NCI-H1436 (cell line): ENCODE measurements at regions not wholly inside any gene's neighbourhood (a gene's known extent, or its start where the extent isn't known, plus 50 kb on each side); places are given as distances from the start of the nearest gene placed in this dataset.
"Not testable (repeated sequence)": the region's sequence is repeated elsewhere in the genome, so short reads cannot be mapped to it uniquely, and the experiment has no call there.

Experiments
- DNase-seq: peaks from one replicate; lab custom pipeline; 2025; lab: John Stamatoyannopoulos, UW

- DNase-seq: no peak
Measured at GRCh38 chr3:3902161-3902560, 102.9 kb downstream of the LRRN1 start.

GRCh38 chr3:3906171-3906570 lies 106.9 kb downstream of the LRRN1 start:
- no peak for DNase-seq

GRCh38 chr3:3907023-3907422 lies 107.8 kb downstream of the LRRN1 start:
- DNase-seq: no peak

- no peak for DNase-seq
Measured at GRCh38 chr3:3918763-3919162, 119.5 kb downstream of the LRRN1 start.

- no peak for DNase-seq
Measured at GRCh38 chr3:3919316-3919715, 120.1 kb downstream of the LRRN1 start.

GRCh38 chr3:3923619-3924018 lies 124.4 kb downstream of the LRRN1 start:
- no peak for DNase-seq

- DNase-seq: no peak
Measured at GRCh38 chr3:3927198-3927597, 128.0 kb downstream of the LRRN1 start.

GRCh38 chr3:3927965-3928364 lies 128.7 kb downstream of the LRRN1 start:
- DNase-seq: no peak

GRCh38 chr3:3941380-3941779 lies 142.1 kb downstream of the LRRN1 start:
- not testable (repeated sequence) for DNase-seq

GRCh38 chr3:3951071-3951470 lies 151.8 kb downstream of the LRRN1 start:
- no peak for DNase-seq

GRCh38 chr3:3951501-3951900 lies 152.3 kb downstream of the LRRN1 start:
- no peak for DNase-seq

GRCh38 chr3:3962867-3963266 lies 163.6 kb downstream of the LRRN1 start:
- not testable (repeated sequence) for DNase-seq

- DNase-seq: no peak
Measured at GRCh38 chr3:3984053-3984452, 184.8 kb downstream of the LRRN1 start.

- DNase-seq: no peak
Measured at GRCh38 chr3:3991598-3991997, 192.4 kb downstream of the LRRN1 start.

GRCh38 chr3:3992312-3992874 lies 193.2 kb downstream of the LRRN1 start:
- no peak for DNase-seq

GRCh38 chr3:3998140-3998922 lies 199.1 kb downstream of the LRRN1 start:
- peak; percentile 30 for DNase-seq

- not testable (repeated sequence) for DNase-seq
Measured at GRCh38 chr3:3999340-3999739, 200.1 kb downstream of the LRRN1 start.

- no peak for DNase-seq
Measured at GRCh38 chr3:4001976-4002375, 202.7 kb downstream of the LRRN1 start.

- no peak for DNase-seq
Measured at GRCh38 chr3:4006288-4006687, 207.1 kb downstream of the LRRN1 start.

- no peak for DNase-seq
Measured at GRCh38 chr3:4008205-4008604, 209.0 kb downstream of the LRRN1 start.

- DNase-seq: no peak
Measured at GRCh38 chr3:4011166-4011565, 211.9 kb downstream of the LRRN1 start.

- DNase-seq: no peak
Measured at GRCh38 chr3:4015426-4015825, 216.2 kb downstream of the LRRN1 start.

GRCh38 chr3:4019501-4019900 lies 220.3 kb downstream of the LRRN1 start:
- no peak for DNase-seq

GRCh38 chr3:4021162-4021561 lies 221.9 kb downstream of the LRRN1 start:
- DNase-seq: no peak
